ENCODE measurements at regions not wholly inside any gene's neighbourhood (a gene's known extent, or its start where the extent isn't known, plus 50 kb on each side); places are given as distances from the start of the nearest gene placed in this dataset.

DNA sequence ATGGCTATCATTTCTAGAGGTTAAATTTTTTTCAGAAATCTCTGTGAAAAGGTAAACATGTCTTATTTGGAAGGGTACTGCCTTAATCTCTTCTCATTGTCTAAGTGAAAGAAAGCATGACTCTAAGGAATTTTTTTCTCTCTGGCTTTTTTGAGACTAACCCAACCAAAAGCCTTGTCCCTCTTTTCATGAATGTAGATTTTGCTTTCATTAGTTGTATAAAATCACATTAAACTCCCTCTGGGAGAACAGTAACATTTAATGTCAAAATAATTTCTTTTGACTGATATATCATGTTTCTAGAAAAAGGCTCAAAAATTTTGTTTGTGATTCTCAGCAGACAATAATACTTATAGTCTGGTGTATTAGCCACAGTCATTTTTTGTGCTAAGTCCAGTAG lies 168.4 kb upstream of the SPOPL start:
- TF ChIP-seq TAF1 (IDR thresholded peaks at IDR 0.05; ENCODE audit: borderline replicate concordance, low read depth, low read length) (no peak), POLR2A (IDR thresholded peaks at IDR 0.05; ENCODE audit: low read depth, low read length) (no peak), POLR2AphosphoS5 (IDR thresholded peaks at IDR 0.05; ENCODE audit: low read depth, low read length) (no peak)

Data from GM12892 (cell line).